Choroid plexus epithelial cell (primary cell): ENCODE measurements at regions not wholly inside any gene's neighbourhood (a gene's known extent, or its start where the extent isn't known, plus 50 kb on each side); places are given as distances from the start of the nearest gene placed in this dataset.

Experiments
- DNase-seq: peaks from one replicate; pipeline ENCODE4 v3.0.0-alpha.2; 2010; ENCODE audit warnings: low read depth
- H3K4me3 ChIP-seq: 2 replicates; pipeline ENCODE4 v1.5.1; 2011; ENCODE audit warnings: low read depth, mild to moderate bottlenecking, control low read depth, low read length, moderate library complexity
- CTCF ChIP-seq: conservative IDR thresholded peaks from 2 replicates; pipeline ENCODE4 v1.5.1; 2011; ENCODE audit warnings: low read depth, mild to moderate bottlenecking, control low read depth, inconsistent platforms, low read length, moderate library complexity

- DNase-seq: peak; percentile 89
- no peak overlapping the region for H3K4me3 ChIP-seq
- no peak for TF ChIP-seq CTCF
Observed at GRCh38 chr4:13905543-13905942, 278.0 kb upstream of the BOD1L1 start.

DNA sequence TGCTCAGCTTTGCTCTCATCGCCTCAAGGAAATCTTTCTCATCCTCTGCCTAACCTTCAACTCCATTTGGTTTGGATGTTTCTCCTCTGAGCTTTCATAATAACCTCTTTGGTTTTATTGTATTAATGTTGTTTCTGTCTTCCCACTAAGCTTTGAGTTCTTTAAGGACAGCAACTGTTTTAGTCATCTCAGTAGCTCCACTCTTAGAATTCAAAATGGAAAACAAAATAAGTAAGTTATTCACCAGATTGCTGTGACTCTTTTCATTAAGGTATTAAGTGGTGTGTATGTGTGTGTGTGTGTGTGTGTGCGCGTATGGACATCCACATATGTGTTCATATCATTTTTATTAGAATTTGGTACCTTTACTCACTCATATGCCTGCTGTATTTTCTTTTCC lies 279.2 kb upstream of the BOD1L1 start:
- peak; percentile 38 for DNase-seq
- TF ChIP-seq CTCF: no peak
- H3K4me3 ChIP-seq: no peak overlapping the region

DNA sequence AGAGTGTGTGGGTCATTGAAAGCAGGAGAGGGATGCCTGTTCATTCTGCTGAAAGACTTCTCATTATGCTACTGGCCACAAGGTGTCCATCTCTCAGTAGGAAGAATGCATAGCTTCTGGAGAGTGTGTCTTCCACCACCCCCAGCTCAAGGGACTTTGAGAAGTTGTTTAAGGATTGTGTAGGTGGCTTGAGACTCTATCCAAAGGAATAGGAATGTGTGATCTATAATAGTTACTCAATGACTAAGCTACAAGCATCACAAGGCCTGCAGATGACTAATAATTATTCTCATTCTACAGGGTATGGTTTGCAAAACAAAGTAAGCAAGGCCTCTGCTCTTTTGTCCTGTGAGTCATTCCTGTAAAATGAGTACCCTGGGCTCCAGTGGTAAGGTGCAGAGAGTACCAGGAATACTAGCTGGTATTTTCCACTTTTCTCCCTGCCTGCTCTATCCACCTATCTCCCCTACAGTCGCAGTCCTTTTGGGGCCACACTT lies 279.8 kb upstream of the BOD1L1 start:
- H3K4me3 ChIP-seq: no peak overlapping the region
- TF ChIP-seq CTCF: peak; percentile 70
- peak; percentile 98 for DNase-seq

- DNase-seq: no peak
- H3K4me3 ChIP-seq: no peak overlapping the region
- TF ChIP-seq CTCF: no peak
Observed at GRCh38 chr4:13908455-13908854, 280.9 kb upstream of the BOD1L1 start.

DNA sequence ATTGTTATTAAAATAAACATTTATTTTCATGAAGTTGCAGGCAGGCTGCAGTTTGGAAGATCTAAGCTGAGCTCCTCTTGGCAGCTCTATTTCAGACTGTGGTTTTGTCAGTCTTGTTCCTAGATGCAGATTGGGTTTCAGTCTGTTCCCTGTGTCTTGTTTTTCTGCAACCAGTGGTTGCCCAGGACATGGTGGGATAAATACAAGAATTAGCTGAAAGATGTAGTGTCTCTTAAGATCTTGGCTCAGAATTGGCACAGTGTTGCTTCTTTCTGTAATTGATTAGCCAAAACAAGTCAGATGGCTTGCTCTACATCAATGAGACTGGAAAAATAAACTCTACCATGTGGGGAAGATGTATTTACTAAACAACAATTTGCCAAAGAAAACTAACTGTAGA lies 283.0 kb upstream of the BOD1L1 start:
- DNase-seq: no peak
- no peak overlapping the region for H3K4me3 ChIP-seq
- TF ChIP-seq CTCF: no peak

DNA sequence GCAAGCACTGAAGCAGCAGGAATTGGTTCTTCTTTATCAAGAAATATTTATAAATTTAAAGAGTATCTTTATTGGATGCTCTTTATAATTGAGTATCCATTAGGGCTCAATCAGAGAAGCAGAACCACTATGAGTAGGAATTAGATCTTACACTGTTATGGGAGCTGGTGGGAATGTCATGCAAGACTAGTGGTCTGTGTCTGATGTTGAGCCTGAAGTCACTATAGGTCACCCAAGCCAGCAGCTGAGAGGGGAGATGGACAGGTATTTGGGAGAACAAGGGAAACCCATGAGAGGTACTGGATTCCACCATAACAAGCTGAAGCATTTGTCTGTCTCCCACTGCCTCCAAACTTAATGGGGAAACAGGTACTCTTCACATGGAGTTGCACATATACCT lies 283.7 kb upstream of the BOD1L1 start:
- no peak for DNase-seq
- TF ChIP-seq CTCF: no peak
- H3K4me3 ChIP-seq: no peak overlapping the region

- peak; percentile 61 for DNase-seq
- TF ChIP-seq CTCF: no peak
- no peak overlapping the region for H3K4me3 ChIP-seq
Observed at GRCh38 chr4:13912436-13912925, 285.0 kb upstream of the BOD1L1 start.
